ENCODE measurements at regions not wholly inside any gene's neighbourhood (a gene's known extent, or its start where the extent isn't known, plus 50 kb on each side); places are given as distances from the start of the nearest gene placed in this dataset.

GRCh38 chr9:14560194-14560593 is 133.0 kb downstream of the ZDHHC21 start:
- DNase-seq, result no peak

DNA sequence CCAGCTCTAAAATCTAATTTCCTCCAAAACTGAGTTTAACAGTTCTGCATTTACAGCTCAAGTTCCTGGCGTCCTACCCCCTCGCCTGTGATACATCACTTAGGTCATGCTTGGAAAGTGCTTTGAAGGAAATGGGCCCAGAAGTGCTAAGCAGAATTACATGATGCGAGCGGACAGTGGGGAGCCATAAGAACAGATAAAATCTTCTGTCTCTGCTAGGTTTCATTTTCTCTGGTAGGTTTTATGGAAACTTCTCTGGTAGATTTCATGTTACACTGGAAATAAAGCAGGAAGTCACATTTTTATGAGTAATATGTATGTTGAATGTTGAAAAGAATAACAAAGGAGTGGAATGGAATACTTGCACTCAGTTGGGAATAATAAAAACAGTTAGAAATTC is 138.3 kb downstream of the ZDHHC21 start:
- DNase-seq, result no peak

GRCh38 chr9:14547245-14548060 is 145.8 kb downstream of the ZDHHC21 start:
- DNase-seq, result no peak

DNA sequence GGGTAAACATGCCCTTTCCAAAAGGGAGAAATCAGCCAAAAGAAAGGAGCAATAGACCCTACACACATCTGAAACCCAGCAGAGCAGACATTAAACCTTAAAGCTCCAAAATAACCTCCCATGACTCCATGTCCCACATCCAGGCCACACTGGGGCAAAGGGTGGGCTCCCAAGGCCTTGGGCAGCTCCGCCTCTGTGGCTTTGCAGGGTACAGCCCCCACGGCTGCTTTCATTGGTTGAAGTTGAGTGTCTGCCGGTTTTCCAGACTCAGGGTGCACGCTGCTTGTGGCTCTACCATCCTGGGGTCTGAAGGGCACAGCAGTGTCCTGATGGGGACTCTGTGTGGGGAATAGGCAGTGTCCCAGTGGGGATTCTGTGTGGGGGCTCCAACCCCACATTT is 146.5 kb downstream of the ZDHHC21 start:
- no peak for DNase-seq

GRCh38 chr9:14542071-14542470 is 151.2 kb downstream of the ZDHHC21 start:
- no peak for DNase-seq

DNA sequence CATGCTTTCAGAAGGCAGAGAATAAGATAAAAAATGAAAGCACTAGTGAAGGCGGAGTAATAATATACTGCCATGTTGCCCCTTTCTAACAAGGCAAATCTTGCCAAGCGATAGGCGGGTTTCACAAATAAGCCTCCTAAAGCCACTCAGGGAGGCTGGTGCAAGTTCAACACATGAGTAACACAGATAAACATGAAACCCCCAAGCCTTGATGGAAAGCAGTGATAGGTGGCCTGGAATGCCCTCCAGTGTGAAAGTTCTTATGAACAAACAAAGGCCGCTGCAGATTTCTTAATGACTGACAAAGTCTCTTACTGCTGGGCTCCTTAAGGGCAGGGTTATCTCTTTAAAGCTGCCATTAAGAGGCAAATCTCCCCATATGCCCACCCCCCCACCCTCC is 154.7 kb downstream of the ZDHHC21 start:
- no peak for DNase-seq

- no peak for DNase-seq
Measured at GRCh38 chr9:14535161-14535955, 157.9 kb downstream of the ZDHHC21 start.

GRCh38 chr9:14533867-14534640 is 159.2 kb downstream of the ZDHHC21 start:
- DNase-seq, result no peak

GRCh38 chr9:14532456-14533115 is 160.6 kb downstream of the ZDHHC21 start:
- DNase-seq, result no peak

DNA sequence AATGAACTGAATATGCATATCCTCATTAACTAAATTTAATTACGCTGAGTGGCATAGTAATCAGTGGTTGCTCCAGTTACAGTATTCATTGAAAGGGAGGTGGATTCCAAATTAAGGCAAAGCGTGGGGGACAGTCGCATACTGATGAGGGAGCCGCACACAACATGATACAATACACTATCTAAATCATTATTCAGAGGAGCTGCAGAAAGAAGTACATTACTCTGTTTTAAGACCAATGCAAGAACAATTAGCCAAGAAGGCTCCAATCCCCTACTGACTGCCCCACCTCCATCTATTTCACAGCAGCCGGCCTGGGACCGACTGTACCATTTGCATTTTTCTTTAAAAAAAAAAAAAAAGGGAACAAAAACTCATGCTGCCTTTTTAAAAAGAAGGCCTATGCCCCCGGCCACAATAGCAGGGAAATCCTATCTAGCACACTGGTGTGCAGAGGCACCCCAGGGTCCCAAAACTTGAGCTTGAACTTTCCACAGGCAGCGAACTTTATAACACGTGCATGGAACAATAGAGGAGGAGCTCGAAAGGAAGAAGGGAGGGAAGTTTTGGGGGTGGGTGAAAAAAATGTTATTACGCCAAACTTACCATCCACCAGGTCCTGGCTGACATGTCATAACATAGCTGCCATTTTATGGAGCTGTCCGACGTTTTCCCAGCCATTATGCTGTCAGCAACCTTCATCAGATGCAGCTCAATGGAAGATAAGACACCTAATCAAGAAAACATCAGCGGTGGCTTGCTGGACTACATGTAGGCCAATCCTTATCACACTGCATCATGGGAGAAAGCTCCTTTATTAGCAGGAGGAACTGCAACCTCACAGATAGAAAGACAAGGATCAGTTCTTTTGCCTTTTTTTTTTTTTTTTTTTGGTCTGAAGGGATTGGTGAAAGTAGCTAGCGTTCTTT is 161.6 kb downstream of the ZDHHC21 start:
- DNase-seq, result no peak

- DNase-seq, result no peak
Measured at GRCh38 chr9:14530841-14531240, 162.4 kb downstream of the ZDHHC21 start.

- no peak for DNase-seq
Measured at GRCh38 chr9:14530366-14530765, 162.9 kb downstream of the ZDHHC21 start.

GRCh38 chr9:14529629-14530028 is 163.6 kb downstream of the ZDHHC21 start:
- no peak for DNase-seq

DNA sequence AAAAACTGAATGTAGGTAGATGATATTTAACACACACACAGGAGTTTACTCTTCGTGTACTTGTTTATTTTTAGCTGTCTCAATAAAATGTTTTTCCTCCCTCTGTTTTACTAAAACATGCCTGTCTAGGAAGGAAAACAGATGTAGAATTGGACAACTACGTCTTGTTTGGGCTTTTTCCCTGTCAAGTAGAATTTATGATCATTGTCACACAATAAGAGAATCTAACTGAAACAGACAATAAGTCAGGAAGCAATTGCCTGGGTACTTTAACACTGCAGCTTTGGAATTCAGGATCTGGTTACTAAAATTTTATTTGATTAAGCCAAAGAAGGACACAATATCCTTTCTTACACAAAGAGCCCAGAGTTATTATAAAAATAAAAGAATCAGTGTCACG is 164.2 kb downstream of the ZDHHC21 start:
- no peak for DNase-seq

DNA sequence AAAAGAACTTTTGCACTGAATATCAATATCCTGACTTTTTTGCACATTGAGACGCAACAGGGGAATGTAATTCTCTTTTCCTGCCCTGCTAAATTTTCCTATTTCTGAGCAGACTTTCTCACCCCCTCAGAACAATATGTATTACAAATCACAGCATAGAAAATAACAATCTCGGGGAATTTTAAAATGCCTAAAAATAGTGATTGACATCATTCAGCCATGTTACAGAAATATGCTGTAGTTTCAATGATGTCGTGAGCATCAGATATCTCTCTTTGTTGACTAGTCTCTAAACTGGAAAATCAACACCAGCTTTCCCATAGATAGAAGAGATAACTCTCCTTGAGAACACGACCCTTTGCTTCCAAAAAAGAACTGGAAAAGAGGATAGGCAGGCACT is 166.7 kb downstream of the ZDHHC21 start:
- no peak for DNase-seq

- no peak for DNase-seq
Measured at GRCh38 chr9:14525856-14526255, 167.4 kb downstream of the ZDHHC21 start.

DNA sequence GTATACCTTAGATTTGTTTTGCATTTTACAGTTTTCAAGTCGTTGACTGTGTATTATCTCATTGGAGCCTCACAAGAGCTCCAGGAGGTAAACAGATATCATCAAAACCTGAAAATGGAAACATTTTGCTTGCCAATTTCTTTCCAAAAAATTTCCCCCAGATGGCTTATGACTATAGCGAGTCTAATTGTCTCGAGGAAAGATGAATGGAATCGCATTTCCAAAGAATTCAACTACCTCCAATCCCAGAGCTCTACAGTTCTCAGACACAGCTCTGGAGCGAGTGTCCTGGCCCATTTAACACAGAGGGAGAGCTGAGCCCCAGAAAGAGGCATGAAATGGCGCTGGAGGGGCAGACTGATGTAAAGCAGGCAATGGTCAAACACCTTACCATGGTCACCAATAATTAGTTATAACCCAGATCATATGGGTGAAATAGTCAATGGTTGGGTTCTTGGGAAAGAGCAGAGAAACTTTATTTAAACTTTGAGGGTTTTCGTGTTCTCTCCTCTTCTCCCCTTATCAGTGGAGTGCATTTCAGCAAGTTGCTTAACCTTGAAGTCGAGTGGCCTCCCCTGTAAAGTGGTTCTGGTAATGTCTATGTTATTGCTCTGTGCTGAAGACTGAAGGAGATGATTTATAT is 168.2 kb downstream of the ZDHHC21 start:
- DNase-seq, result no peak

DNA sequence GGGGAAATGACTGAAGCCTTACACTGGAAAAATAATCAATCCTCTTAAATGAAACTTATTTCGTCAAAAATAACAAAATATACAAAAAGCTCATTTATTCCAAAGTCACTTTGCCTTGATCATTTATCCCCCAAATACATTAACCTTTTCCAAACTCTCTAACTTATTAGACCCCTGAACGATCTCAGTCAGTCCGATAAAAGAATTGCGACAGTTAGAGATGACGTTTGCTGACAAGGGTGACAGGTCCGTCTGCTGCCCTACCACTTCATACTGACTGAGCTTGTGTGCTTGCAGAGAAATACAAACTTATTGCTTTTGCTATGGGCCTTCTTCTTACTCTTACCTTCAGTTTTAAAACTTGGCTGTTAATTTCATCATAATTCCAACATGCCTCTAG is 169.7 kb downstream of the ZDHHC21 start:
- no peak for DNase-seq

DNA sequence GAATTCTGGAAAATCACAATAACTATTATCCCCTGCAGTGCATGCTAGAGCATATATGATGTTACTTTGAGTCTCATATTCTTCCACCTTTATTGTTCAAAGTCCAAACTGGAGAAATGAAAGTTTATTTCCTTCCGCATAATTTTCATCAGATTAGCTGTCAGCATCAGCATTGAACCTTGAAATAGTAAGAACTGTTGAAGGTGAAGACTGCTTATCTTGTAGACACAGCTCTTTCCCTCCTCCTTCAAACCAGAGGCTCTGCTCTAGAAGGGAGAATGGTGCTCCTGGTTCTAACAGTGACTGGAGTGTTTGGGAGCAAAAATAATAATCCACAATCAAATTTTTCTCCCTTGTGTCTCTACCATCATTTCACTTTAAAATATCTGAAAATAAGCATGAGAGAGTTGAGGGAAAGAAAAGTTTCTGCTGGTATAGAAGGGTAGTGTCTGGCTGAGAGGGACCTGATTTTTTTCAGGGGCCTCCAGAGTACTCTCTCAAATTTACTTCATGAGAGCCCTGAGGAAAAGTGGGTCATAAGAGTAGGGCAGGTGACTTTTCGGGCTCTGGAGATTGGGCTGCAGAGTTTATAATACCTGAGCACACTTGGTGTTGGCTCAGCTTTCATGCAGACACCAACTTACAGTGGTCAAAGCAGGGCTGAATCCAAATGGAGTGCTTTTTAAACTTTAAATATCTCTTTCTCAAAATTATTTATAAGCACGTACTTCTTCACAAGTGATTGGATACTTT is 170.4 kb downstream of the ZDHHC21 start:
- no peak for DNase-seq

DNA sequence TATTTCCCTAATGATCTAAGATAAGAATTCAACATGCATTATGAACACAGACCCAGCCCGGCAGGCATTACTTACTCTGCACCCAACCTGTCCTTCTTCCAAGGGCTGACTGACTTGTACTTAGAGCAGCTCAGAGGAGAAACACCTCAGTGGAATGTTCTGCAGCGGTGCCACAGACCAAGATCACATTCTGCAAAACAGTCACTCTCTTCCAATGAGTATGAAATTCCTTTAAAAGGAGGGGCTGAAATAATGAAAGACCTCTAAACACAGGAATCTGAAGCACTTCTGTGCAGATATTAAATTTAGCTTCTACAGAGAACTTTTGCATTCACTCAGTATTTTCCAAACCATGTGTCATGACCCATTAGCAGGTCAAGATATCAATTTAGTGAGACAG is 172.9 kb downstream of the ZDHHC21 start:
- no peak for DNase-seq
